ENCODE measurements at regions not wholly inside any gene's neighbourhood (a gene's known extent, or its start where the extent isn't known, plus 50 kb on each side); places are given as distances from the start of the nearest gene placed in this dataset.

GRCh38 chr4:129350834-129351721 is 255.1 kb downstream of the C4orf33 start:
- DNase-seq, result no peak

GRCh38 chr4:129352480-129352879 is 256.5 kb downstream of the C4orf33 start:
- DNase-seq, result no peak

GRCh38 chr4:129353490-129353889 is 257.5 kb downstream of the C4orf33 start:
- no peak for DNase-seq

GRCh38 chr4:129355031-129355430 is 259.1 kb downstream of the C4orf33 start:
- no peak for DNase-seq

GRCh38 chr4:129355516-129355915 is 259.6 kb downstream of the C4orf33 start:
- no peak for DNase-seq

GRCh38 chr4:129358571-129358970 is 262.6 kb downstream of the C4orf33 start:
- DNase-seq, result no peak

- DNase-seq, result no peak
Observed at GRCh38 chr4:129359461-129359860, 263.5 kb downstream of the C4orf33 start.

- DNase-seq, result peak; percentile 24
Observed at GRCh38 chr4:129362691-129363274, 266.8 kb downstream of the C4orf33 start.

- no peak for DNase-seq
Observed at GRCh38 chr4:129364747-129365452, 268.9 kb downstream of the C4orf33 start.

- DNase-seq, result no peak
Observed at GRCh38 chr4:129369361-129370010, 273.5 kb downstream of the C4orf33 start.

- no peak for DNase-seq
Observed at GRCh38 chr4:129371065-129371464, 275.1 kb downstream of the C4orf33 start.

GRCh38 chr4:129371926-129372325 is 276.0 kb downstream of the C4orf33 start:
- no peak for DNase-seq

GRCh38 chr4:129377131-129377845 is 281.3 kb downstream of the C4orf33 start:
- DNase-seq, result no peak

- no peak for DNase-seq
Observed at GRCh38 chr4:129378364-129378763, 282.4 kb downstream of the C4orf33 start.

- no peak for DNase-seq
Observed at GRCh38 chr4:129379429-129379828, 283.5 kb downstream of the C4orf33 start.

GRCh38 chr4:129384974-129385373 is 289.0 kb downstream of the C4orf33 start:
- DNase-seq, result no peak

- no peak for DNase-seq
Observed at GRCh38 chr4:129387666-129388065, 291.7 kb downstream of the C4orf33 start.

GRCh38 chr4:129393976-129394375 is 298.0 kb downstream of the C4orf33 start:
- DNase-seq, result no peak

- DNase-seq, result no peak
Observed at GRCh38 chr4:129394635-129395034, 298.7 kb downstream of the C4orf33 start.

GRCh38 chr4:129403848-129404247 is 307.9 kb downstream of the C4orf33 start:
- DNase-seq, result no peak

GRCh38 chr4:129410115-129410514 is 314.2 kb downstream of the C4orf33 start:
- no peak for DNase-seq

- DNase-seq, result no peak
Observed at GRCh38 chr4:129415004-129415403, 319.1 kb downstream of the C4orf33 start.
